ENCODE measurements at regions not wholly inside any gene's neighbourhood (a gene's known extent, or its start where the extent isn't known, plus 50 kb on each side); places are given as distances from the start of the nearest gene placed in this dataset.
"Not testable (repeated sequence)": the region's sequence is repeated elsewhere in the genome, so short reads cannot be mapped to it uniquely, and the experiment has no call there.

- no peak overlapping the region for H3K4me3 ChIP-seq (ENCODE audit: low read depth, low read length)
- DNase-seq (ENCODE audit: low read depth), result no peak
- TF ChIP-seq MYC (IDR thresholded peaks at IDR 0.05; ENCODE audit: low read depth, low read length) (no peak), POLR2A (IDR thresholded peaks at IDR 0.05; ENCODE audit: extremely low read depth, insufficient read length) (no peak), CTCF (IDR thresholded peaks at IDR 0.05; ENCODE audit: low read depth, low read length) (no peak), MAX (IDR thresholded peaks at IDR 0.05; ENCODE audit: low read depth, low read length) (no peak)
Measured at GRCh38 chr7:121714559-121715303, 158.2 kb upstream of the PTPRZ1 start.

GRCh38 chr7:121712961-121713360, 160.0 kb upstream of the PTPRZ1 start:
- DNase-seq (ENCODE audit: low read depth); H3K4me3 ChIP-seq (ENCODE audit: low read depth, low read length): not testable (repeated sequence)

- H3K4me3 ChIP-seq (ENCODE audit: low read depth, low read length), result no peak overlapping the region
- DNase-seq (ENCODE audit: low read depth), result no peak
- TF ChIP-seq CTCF (IDR thresholded peaks at IDR 0.05; ENCODE audit: low read depth, low read length), result no peak
- TF ChIP-seq POLR2A (IDR thresholded peaks at IDR 0.05; ENCODE audit: extremely low read depth, insufficient read length), result no peak
- no peak for TF ChIP-seq MAX (IDR thresholded peaks at IDR 0.05; ENCODE audit: low read depth, low read length)
- TF ChIP-seq MYC (IDR thresholded peaks at IDR 0.05; ENCODE audit: low read depth, low read length), result no peak
Measured at GRCh38 chr7:121697731-121698316, 175.1 kb upstream of the PTPRZ1 start.

GRCh38 chr7:121696954-121697353, 176.0 kb upstream of the PTPRZ1 start:
- H3K4me3 ChIP-seq (ENCODE audit: low read depth, low read length), result no peak overlapping the region
- DNase-seq (ENCODE audit: low read depth), result no peak
- TF ChIP-seq CTCF (IDR thresholded peaks at IDR 0.05; ENCODE audit: low read depth, low read length) (no peak), MYC (IDR thresholded peaks at IDR 0.05; ENCODE audit: low read depth, low read length) (no peak), POLR2A (IDR thresholded peaks at IDR 0.05; ENCODE audit: extremely low read depth, insufficient read length) (no peak), MAX (IDR thresholded peaks at IDR 0.05; ENCODE audit: low read depth, low read length) (no peak)

GRCh38 chr7:121689749-121690148, 183.2 kb upstream of the PTPRZ1 start:
- no peak for DNase-seq (ENCODE audit: low read depth)
- H3K4me3 ChIP-seq (ENCODE audit: low read depth, low read length), result no peak overlapping the region
- TF ChIP-seq CTCF (IDR thresholded peaks at IDR 0.05; ENCODE audit: low read depth, low read length), result no peak
- no peak for TF ChIP-seq POLR2A (IDR thresholded peaks at IDR 0.05; ENCODE audit: extremely low read depth, insufficient read length)
- TF ChIP-seq MYC (IDR thresholded peaks at IDR 0.05; ENCODE audit: low read depth, low read length), result no peak
- no peak for TF ChIP-seq MAX (IDR thresholded peaks at IDR 0.05; ENCODE audit: low read depth, low read length)

- TF ChIP-seq CTCF (IDR thresholded peaks at IDR 0.05; ENCODE audit: low read depth, low read length), result no peak
- no peak for TF ChIP-seq MYC (IDR thresholded peaks at IDR 0.05; ENCODE audit: low read depth, low read length)
- TF ChIP-seq MAX (IDR thresholded peaks at IDR 0.05; ENCODE audit: low read depth, low read length), result no peak
- TF ChIP-seq POLR2A (IDR thresholded peaks at IDR 0.05; ENCODE audit: extremely low read depth, insufficient read length), result no peak
- no peak overlapping the region for H3K4me3 ChIP-seq (ENCODE audit: low read depth, low read length)
- no peak for DNase-seq (ENCODE audit: low read depth)
Measured at GRCh38 chr7:121681700-121682099, 191.3 kb upstream of the PTPRZ1 start.
